Glomerular visceral epithelial cell (primary cell): ENCODE measurements at regions not wholly inside any gene's neighbourhood (a gene's known extent, or its start where the extent isn't known, plus 50 kb on each side); places are given as distances from the start of the nearest gene placed in this dataset.
"Not testable (repeated sequence)": the region's sequence is repeated elsewhere in the genome, so short reads cannot be mapped to it uniquely, and the experiment has no call there.

ENCODE experiments used
- DNase-seq: peaks from one replicate; pipeline ENCODE4 v3.0.0-alpha.2; 2016; ENCODE audit errors: extremely low spot score

DNA sequence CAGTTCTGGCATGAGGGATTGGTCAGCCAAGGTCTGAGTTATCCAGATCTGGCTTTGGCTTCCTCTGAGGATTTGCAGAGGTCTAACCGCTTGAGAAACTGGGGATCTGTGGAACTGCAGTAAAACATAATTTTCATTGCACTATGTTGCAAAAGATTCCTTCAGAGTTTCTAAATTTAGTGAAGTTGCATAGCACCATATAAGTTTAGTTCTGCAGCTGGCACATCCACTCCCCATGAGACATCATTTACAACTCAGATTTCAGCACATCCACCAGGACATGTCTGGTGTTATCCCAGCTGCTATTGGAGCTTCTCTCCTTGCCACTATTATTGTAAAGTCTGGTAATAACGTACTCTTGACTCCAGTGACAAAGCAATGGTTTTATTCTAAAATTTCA is 181.5 kb downstream of the CWF19L2 start:
- no peak for DNase-seq

GRCh38 chr11:107275632-107276031 is 182.0 kb downstream of the CWF19L2 start:
- DNase-seq = no peak

- DNase-seq = no peak
Observed at GRCh38 chr11:107274138-107274537, 183.5 kb downstream of the CWF19L2 start.

GRCh38 chr11:107272561-107272960 is 185.1 kb downstream of the CWF19L2 start:
- no peak for DNase-seq

DNA sequence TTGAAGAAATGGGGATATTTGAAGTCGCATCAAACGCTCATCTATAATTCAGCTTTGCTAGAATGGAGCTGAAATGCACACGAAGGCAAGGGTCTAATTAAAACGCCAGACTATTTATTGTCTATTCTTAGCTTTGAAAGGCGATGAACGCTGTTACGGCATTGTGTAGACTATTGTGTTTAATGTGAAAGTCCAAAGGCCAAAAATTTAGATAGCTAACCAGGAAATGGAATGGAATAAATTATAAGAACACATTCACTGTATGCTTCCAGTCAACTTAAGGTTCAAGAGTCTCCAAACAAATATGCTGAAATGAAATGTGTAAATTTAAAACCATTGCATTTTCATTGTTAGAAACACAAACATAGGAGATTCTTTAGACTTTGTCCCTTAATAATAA is 186.2 kb downstream of the CWF19L2 start:
- no peak for DNase-seq

DNA sequence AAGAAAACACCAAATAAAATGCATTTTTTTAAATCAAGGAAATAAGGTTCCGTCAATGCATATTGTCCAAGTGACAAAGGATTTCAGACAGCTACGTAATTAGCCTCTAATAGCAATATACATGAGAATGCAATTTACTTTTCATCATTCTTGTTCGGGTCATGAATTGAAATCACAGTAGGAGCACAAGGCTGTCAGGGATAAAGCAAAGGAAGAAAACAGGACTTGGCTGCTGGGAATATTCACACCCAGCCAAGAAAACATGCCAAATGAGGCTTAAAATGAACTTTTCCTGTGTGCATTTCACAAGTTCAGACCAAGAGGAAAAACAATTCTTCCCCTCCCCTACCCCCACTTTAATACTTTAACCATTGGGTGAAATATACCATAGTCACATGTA is 188.6 kb downstream of the CWF19L2 start:
- DNase-seq = no peak

DNA sequence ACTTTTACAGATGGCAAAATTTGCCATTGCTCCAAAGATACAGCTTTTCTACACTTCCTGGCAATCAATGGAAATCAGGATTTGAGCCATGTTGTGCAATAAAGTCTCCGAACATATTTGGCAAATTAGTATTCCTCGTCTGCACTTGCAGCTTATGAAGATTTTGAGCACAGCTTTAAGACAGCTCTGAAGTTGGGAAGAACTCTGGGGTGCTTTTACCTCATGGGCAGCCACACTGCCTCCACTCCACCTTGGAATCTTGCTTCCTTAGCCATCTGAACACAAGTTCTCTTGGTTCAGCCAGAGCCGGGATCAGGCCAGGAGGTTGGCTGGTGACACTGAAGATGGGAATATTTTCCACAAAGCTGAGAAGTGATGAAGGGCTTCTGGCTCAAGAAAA is 191.2 kb downstream of the CWF19L2 start:
- no peak for DNase-seq

DNA sequence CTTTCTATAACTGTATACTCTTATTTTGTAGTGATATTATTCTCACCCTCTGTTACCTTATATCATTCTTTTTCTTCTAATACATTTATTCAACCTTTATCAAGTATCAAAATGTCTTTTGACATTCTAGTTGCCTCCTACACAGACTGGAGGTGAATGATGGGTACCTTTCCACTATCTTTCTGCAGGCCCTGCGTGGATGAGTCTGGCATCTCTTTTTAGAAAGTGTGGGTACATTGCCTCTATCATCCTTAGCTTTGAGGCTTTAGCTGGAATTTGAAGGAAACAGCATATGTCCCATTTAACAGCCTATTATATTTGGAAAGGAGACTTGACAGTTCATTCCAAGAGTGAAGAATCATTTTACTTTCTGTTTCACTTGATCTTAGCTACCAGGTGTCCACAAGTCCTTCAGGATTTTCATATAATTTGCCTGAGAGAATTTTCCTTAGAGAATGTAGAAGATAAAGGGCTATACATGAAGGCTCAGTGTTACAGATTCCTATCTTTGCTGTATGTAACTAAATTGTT is 192.0 kb downstream of the CWF19L2 start:
- no peak for DNase-seq

DNA sequence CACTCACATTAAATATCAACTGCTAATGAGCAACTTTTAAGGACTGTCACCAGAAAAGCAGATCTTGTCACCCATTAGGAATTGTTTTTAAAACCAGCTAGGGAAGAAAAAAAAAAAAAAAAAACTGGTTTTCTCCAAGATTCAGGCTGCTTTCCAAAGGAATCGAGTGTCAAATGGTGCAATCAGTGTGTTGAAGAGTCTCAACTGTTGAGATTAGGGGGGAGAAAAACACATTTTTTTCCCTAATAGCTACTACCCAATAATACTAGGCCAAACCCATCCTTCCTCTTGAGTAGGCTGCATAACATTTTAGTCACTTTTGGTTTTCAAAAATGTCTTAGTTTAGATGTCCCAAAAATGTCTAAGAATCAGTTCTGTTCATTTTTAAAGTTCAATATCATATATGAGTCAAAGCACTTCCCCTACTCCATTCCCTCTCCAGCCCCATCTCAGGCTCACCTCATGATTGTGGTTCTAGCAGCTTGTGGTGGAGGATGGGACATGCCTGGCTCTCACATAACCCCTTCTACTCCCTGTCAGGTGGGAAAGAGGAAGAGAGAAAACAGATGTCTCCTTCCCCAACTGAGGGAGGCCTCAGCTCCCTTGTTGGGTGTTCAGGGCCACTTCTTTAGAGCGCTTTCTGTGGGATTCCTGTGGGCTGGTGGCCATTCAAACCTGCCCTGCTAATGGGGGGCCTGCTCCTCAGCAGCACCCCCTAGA is 193.6 kb downstream of the CWF19L2 start:
- no peak for DNase-seq

DNA sequence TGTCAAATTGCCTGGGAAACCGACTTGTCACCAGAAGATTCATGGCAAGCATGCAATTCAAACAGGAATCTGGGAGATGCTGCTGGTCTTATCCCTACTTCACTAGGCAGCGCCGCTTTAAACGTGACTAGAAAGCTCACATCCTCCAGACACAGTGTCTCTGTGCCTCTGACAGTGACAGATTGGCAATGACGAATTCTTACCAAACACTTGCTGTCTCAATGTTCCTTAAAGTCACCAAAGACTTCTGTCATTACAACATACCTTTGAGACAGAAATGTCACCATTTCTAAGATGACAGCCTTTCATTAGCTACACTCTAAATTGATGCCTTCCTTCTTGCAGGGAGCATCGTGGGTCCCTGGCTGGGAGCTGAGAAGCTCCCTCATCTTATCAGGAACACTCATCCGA is 197.8 kb downstream of the CWF19L2 start:
- no peak for DNase-seq

GRCh38 chr11:107257710-107258109 is 199.9 kb downstream of the CWF19L2 start:
- no peak for DNase-seq

- not testable (repeated sequence) for DNase-seq
Observed at GRCh38 chr11:107253661-107254060, 204.0 kb downstream of the CWF19L2 start.

GRCh38 chr11:107252429-107253161 is 205.0 kb downstream of the CWF19L2 start:
- DNase-seq = no peak

DNA sequence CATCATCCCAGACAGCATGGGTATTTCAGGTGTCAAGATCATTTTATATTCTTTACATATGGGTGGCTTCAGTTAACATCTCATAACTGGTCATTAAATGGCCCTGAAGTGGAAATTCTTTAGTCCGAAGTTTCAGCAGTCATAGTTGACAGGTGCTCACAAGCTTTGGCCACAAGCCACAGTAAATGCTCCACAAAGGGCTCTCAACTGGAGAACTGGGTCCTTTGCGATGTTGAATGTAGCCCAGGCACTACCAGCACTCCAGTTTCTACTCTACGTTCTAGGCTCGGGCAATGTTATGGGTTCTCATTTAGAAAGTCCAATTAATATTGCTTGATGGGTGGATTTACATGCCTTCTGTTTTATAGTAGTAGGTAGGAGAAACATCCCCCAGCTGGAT is 206.3 kb downstream of the CWF19L2 start:
- DNase-seq = no peak

GRCh38 chr11:107250017-107250416 is 207.6 kb downstream of the CWF19L2 start:
- no peak for DNase-seq

GRCh38 chr11:107249054-107249453 is 208.6 kb downstream of the CWF19L2 start:
- no peak for DNase-seq

DNA sequence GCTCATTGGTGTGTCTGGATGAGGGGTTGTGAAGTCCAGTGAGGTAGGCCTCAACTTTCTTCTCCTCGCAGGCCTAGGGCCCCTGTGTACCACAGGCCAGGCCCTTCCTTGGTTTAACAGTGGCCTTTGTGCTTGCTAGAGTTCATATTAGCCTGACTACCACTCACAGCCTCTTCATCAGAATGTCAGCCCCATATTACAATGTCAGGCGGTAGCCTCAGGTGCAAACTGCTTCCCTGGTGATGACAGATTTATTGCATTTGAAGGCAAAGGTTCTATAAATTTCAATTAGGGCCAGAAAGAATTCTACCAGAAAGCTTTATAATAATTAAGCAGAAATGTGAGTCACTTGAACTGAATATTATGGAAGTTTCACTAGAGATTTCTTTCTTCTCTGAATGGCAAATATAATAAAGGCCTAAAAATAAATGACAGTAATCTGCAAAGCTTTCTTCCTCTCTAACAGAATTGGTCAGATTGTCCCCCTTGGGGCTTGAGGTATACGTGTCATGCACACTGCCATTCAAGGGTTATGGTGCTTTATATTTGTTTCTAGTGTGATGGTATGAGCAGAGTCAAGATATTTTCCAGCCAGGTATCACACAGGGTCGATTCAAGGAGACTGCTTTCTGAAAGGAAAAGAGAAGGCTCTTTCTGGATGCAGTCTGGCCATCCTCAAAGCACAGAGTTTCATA is 210.3 kb downstream of the CWF19L2 start:
- DNase-seq = no peak

DNA sequence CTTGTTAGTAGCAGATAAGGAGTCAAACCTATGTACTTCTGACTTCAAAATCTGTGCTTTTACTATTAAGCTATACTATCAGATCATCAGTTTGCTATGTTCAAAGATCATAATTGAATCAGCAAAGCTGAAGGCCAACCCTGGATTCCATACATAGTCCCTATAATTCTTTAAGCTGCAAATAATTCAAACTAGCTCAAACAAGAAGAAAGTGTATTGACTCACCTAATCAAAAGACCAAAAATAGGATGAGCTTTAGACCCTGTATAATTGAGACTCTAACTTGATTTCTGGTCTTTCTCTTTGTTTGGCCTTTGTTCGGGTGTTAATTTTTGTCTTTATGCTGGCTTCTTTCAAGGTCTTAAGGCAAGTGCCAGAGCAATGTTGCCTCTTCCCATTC is 213.7 kb downstream of the CWF19L2 start:
- DNase-seq = no peak

DNA sequence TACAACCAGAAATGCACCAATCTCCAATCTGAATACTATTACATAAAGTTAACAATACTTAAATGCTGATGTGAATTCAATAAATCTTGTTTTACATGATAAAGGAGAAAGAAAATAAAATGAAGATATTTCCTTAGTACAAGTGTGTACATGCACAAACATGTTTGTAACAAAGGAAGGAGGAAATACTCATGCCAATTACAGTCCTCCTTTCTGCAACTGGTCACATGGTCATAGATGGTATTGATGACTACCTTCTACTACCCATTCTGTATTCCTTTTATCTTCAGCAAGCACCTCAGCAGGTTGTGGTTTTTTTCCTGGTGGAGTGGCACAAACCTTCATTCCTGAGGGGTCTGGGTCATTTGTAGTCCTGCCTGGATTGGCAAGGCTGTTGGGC is 214.2 kb upstream of the GUCY1A2 start:
- DNase-seq = no peak

DNA sequence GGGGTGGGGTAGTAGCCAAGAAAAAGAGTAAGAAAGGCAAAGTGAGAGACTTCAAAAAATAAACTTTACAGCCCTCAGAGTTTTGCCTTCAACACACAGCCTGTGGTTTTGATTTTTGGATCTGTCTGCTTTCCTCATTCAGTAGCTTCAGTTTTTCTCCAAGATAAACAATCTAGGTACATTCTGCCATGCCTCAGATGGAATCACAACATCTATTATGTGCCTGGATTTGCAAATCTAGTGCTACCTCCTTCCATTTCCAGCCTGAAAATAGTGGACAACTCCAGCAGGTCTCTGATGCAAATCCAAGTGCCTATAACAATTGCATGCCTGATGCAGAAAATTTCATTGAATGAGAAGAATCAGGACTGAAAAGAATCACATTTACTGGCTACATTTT is 206.6 kb upstream of the GUCY1A2 start:
- no peak for DNase-seq

DNA sequence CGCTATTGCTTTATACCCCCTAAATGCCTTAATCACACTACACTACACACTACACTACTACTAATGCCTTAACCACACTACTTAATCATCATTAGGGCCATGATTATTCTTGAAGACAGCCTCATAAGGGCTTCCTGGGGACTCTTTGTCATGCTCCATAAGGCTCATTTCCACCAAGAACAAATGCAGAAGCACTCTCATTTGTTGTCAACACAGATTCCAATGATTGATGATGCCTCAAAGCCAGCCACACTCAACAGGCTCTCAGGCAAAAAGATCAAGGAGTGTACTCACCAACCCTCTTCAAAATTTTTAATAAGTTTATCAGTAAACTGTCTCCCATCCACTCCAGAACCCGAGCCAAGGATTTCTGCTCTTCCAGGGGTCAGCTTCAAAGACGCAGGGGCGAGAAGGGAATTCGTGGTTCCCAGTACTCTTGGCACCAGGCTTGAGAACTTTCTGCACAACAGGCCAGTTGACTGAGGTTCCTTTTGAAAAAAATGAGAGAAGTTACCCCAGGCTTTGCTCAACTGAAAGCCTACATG is 204.7 kb upstream of the GUCY1A2 start:
- DNase-seq = no peak

DNA sequence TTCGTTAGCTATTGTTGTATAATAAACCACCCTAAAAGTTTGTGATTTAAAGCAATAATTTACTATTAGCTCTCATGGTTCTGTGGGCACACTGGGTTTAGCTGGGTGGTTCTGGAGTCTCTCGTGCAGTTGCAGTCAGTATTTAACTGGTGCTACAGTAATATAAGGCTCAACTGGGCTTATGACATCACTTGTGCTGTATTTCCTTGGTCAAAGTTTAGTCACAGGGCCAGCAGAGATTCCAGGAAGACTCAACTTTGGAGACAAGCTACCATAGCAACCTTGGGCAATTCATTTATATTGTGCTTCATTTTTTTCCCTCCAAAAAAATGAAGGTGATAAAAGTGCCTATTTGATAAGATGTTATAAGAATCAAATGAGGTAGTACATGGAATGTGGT is 204.2 kb upstream of the GUCY1A2 start:
- DNase-seq = no peak
